Stimulated activated CD8-positive, alpha-beta memory T cell treated with anti-CD3 and anti-CD28 coated beads, Interleukin-4, amount 100 ng/mL, for 48 hours (primary cell): ENCODE measurements at regions not wholly inside any gene's neighbourhood (a gene's known extent, or its start where the extent isn't known, plus 50 kb on each side); places are given as distances from the start of the nearest gene placed in this dataset.
A peak's percentile ranks its signal among the peaks of the same experiment; 100 is the strongest.

ENCODE experiments used
- DNase-seq: peaks from one replicate; pipeline ENCODE4 v3.0.0-alpha.2; 2020

- DNase-seq, result peak; percentile 24
Measured at GRCh38 chr15:31264559-31265089, 62.0 kb upstream of the KLF13 start.

DNA sequence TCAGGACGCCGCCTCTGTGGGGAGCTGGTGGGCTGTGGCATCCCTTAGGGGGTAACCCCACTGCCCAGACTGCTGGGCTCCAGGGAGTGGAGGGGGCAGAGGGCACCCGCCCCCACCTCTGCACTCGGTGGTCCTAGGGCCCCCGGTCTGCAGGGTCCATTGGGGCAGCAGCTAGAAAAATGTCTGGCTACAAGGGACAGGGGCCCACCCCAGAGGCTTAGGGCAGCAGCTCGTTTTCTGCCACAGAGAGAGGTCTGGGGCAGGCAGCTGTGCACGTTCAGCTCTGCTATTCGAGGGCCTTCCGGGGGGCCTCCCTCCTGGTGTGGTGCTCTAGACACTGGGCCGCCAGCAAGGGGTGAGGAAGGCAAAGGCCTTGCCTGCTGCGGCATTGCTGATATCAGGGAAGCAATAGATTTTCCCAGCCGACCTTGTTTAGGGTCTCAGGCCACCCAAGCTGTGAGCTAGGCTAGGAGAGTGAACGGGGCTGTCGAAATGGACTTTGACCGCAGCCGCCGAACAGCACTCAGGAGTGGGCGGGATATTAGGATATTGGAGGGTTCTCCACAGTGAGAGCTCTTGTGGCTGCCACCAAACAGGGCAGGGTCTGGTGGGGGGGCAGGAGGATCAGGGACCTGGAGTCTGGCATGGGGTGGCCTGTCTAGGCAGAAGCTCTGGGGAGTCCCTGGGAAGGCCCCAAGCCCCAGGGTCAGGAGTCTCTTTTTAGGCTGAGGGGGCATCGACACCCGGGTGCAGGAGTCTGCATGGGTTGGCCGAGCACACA, 61.4 kb upstream of the KLF13 start:
- peak; percentile 27 for DNase-seq

GRCh38 chr15:31265871-31266711, 60.5 kb upstream of the KLF13 start:
- peak; percentile 68 for DNase-seq

DNA sequence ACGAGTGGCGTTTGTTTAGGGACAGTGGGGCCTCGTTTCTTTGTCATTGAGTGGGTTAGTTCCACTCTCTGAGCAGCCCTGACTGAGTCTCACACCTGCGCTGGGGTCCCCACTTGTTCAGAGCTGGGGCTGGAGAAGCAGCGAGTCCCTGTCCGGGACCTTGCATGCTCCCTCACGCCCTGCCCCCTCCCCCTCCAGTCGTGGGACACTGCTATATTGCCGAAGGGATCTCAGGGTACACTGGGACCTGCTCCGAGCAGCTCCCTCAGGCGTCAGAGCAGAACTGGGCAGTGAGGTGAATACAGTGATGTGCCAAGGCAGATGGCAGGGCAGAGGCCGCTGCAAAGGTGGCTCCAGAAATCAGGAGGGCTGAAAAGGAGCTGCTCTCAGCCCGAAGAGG, 59.9 kb upstream of the KLF13 start:
- DNase-seq, result no peak

DNA sequence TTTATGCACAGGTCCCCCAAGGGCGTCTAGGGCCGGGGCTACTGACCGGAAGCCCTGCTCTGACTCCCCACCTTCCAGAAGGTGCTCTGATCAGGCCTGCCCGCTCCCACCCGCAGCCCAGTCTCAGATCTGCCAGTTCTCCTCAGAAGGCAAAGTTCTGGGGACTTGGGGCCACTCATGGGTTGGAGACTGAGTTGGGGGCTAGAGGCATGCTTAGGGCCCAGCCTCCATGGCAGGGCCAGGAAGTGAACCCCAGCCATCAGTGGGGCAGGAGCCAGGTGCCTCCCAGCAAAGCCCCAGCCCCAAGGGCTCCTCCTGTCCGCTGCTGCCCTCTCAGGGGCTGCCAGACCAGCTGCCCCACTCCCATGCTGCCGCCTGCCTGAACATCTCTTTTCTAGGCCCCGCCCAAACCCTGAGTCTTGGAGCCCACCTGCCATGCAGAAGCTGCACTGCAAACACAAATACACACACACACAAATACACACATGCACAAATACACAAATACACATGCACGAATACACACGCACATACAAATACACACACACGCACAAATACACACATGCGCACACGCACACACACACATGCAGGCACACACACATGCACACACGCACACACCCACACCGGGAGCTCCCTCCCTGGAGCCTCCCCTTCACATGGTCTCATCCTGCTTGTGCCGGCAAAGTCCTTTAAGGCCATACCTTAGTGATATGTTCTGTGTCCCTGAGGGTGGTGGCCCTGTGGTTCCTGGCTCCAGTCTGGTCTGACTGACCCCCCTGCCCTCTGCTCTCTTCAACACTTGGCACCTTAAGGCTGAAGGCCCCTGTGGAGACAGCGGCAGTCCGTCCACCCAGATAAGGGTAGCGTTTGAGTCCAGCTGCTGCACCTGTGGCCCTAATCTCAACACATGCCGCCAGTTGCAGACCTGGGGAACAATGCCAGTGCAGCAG, 59.2 kb upstream of the KLF13 start:
- DNase-seq, result peak; percentile 19

GRCh38 chr15:31268108-31268501, 58.5 kb upstream of the KLF13 start:
- DNase-seq, result peak; percentile 19

- peak; percentile 19 for DNase-seq
Measured at GRCh38 chr15:31268911-31269784, 57.5 kb upstream of the KLF13 start.

DNA sequence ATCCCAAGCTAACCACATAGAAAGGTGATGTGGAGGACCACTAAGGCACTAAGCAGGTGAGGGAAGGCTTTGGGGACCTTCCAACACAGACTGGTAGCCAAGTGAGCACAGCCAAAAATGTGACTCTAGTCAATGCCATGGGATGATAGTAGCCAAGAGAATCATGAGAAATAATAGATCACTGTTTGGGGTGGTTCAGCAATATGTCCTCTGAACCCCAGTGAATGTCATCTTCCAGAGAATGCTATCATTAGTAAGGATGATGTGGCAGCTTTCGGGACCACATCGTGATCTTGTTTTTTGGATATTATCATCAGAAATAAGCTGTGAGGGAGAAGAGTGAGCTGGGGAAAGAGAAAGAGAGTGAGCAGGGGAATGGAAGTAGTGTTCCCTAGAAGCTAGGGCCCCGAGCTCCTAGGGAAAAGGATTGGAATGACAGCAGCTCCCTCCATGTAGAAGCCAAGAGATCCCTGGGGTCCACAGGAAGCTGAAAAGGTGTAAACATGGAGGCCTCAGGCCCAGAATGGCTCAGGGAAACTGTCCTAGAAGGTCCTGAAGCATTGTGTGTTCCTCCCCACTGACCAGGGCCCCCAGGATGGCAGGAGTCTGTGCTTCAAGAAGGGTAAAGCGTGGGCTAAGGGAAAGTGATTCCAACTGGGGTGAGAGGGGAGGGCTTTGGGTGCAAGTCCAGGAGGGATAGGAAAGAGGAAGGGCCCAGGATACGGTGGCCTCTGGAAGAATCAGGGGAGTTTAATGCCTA, 56.6 kb upstream of the KLF13 start:
- peak; percentile 16 for DNase-seq

DNA sequence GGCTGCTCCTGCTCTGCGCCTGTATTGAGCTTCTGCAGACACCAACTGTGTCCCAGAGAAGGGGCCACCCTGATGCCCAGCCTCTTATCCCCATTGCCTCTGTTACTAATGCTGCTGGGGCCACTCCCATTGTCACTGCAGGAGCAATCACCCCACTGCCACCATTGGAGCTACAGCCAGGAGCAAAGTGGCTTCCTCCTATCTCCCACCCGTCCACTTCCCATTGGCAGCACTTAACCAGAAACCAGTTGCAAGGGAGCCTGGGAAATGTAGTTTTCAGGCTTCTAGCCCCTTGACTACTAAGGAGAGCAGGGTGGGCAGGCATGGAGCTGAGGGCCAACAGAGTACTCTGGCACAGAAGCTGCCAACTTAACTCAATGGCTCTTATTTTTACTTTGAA, 55.9 kb upstream of the KLF13 start:
- peak; percentile 23 for DNase-seq

- DNase-seq, result no peak
Measured at GRCh38 chr15:31271224-31271635, 55.4 kb upstream of the KLF13 start.

GRCh38 chr15:31271711-31272557, 54.7 kb upstream of the KLF13 start:
- peak; percentile 6 for DNase-seq

GRCh38 chr15:31272558-31273257, 53.9 kb upstream of the KLF13 start:
- DNase-seq, result peak; percentile 14

- DNase-seq, result peak; percentile 21
Measured at GRCh38 chr15:31273258-31273941, 53.2 kb upstream of the KLF13 start.

GRCh38 chr15:31274496-31275330, 51.9 kb upstream of the KLF13 start:
- DNase-seq, result peak; percentile 19

- DNase-seq, result peak; percentile 19
Measured at GRCh38 chr15:31275331-31276262, 51.0 kb upstream of the KLF13 start.

DNA sequence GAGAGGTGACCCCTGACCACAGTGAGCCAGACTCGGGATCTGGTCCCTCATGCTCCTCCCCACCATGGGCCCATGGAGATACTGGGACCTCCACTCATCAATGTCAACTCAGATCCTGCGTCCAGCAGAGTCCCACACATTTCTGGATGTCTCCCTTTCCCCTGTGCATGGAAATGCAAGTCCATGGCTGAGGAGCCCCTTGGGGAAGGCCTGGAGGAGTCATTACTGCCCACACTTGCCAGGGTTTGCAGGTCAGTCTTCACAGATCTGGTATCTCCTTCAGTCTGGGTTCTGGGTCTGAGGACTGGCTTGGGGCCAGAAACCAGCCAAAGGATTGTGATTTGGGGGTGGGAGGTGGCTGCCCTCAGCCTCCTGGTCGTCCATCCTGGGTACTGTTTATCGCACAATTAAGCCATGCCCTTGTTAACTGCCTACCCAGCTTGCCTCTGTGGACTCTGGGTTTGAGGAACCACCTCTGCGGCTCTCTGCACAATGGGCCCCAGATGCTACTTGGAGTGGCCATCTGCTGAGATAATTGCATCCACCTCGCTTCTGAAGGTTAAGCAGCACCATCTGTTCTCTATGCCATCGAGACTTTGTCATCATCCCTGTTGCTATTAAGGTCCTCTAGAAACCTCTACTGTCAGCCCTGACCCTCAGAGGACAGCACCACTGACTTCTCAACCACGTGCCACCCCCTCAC, 49.9 kb upstream of the KLF13 start:
- no peak for DNase-seq
